Caco-2 (cell line): ENCODE measurements at regions not wholly inside any gene's neighbourhood (a gene's known extent, or its start where the extent isn't known, plus 50 kb on each side); places are given as distances from the start of the nearest gene placed in this dataset.

Experiments used
- BruUV-seq: library from RNA; stranded (reverse); fragments of 400-500 nt; replicated peaks from 2 replicates; lab custom pipeline; 2021; lab: Mats Ljungman, UMichigan
- CTCF ChIA-PET: fragments of 300-600 bp; sonication (Branson Sonifier 250); formaldehyde crosslinking; loops from one replicate; lab custom pipeline; 2022; ENCODE audit warnings: antibody characterized with exemption; lab: Charles Lee
- POLR2A ChIA-PET: fragments of 300-600 bp; sonication (Branson Sonifier 250); formaldehyde crosslinking; loops from one replicate; lab custom pipeline; 2022; ENCODE audit warnings: antibody characterized with exemption; lab: Charles Lee
- DNase-seq, 2 experiments: peaks; one replicate each; pipeline versions ENCODE4 v3.0.0 to v3.0.0-alpha.2; 2020 to 2022
- H3K27me3 ChIP-seq: replicated peaks from 2 replicates; pipeline ENCODE4 v1.6.0; 2011; ENCODE audit warnings: low read length; ENCODE audit not compliant: control insufficient read depth, insufficient read depth
- H3K36me3 ChIP-seq: 2 replicates; pipeline ENCODE4 v1.5.1; 2011; ENCODE audit warnings: low read length; ENCODE audit not compliant: control insufficient read depth, insufficient read depth
- H3K4me1 ChIP-seq: fragments of 250-450 bp; sonication (Bioruptor Pico); 2 replicates; pipeline ENCODE4 v1.5.1; 2020; ENCODE audit warnings: mild to moderate bottlenecking
- H3K4me3 ChIP-seq: 2 replicates; pipeline ENCODE4 v1.5.1; 2011; ENCODE audit warnings: low read depth, mild to moderate bottlenecking, control low read depth, low read length
- H3K9me3 ChIP-seq: fragments of 250-450 bp; sonication (Bioruptor Pico); 2 replicates; pipeline ENCODE4 v1.5.1; 2020; ENCODE audit warnings: mild to moderate bottlenecking, moderate library complexity
- H3K27ac Mint-ChIP-seq: one replicate; pipeline ENCODE4 v1.8.0; 2022; ENCODE audit warnings: mixed read lengths; ENCODE audit not compliant: unreplicated experiment
- H3K27me3 Mint-ChIP-seq: one replicate; pipeline ENCODE4 v1.8.0; 2022; ENCODE audit warnings: mixed read lengths; ENCODE audit not compliant: insufficient read depth, unreplicated experiment
- H3K36me3 Mint-ChIP-seq: one replicate; pipeline ENCODE4 v1.8.0; 2022; ENCODE audit warnings: mild to moderate bottlenecking, mixed read lengths; ENCODE audit not compliant: insufficient read depth, unreplicated experiment
- H3K4me1 Mint-ChIP-seq: one replicate; pipeline ENCODE4 v1.8.0; 2022; ENCODE audit warnings: low read depth, mixed read lengths; ENCODE audit not compliant: unreplicated experiment
- H3K4me3 Mint-ChIP-seq: one replicate; pipeline ENCODE4 v1.8.0; 2022; ENCODE audit warnings: mild to moderate bottlenecking, moderate library complexity, mixed read lengths; ENCODE audit not compliant: unreplicated experiment
- H3K9me3 Mint-ChIP-seq: one replicate; pipeline ENCODE4 v1.8.0; 2022; ENCODE audit warnings: mixed read lengths; ENCODE audit not compliant: unreplicated experiment
- intact Hi-C: fragments of 100-400 bp; cut with micrococcal nuclease; formaldehyde crosslinking; loops from one replicate; pipeline ENCODE4 v1.10.0; 2022; ENCODE audit not compliant: unreplicated experiment
- TF ChIP-seq, protein P1 (sequence below), 2 experiments: fragments of 200-600 bp in 1 of 2; IDR thresholded peaks; 1 replicate in 1 of 2; 2 replicates in 1 of 2; pipeline versions ENCODE4 v1.5.1 to v1.8.0; 2011 to 2022; ENCODE audit warnings: antibody characterized with exemption in 1 of 2, control low read depth in 1 of 2, inconsistent platforms in 1 of 2, low read depth in 1 of 2, low read length in 1 of 2, mild to moderate bottlenecking in 1 of 2, moderate library complexity in 1 of 2; ENCODE audit not compliant: insufficient read depth in 1 of 2, severe bottlenecking in 1 of 2, unreplicated experiment in 1 of 2

- peaks cover 8% of the 10 kb centered on the region for H3K9me3 Mint-ChIP-seq
Observed at GRCh38 chr6:82488403-82488802, 124.8 kb downstream of the TPBG start.

GRCh38 chr6:82492134-82492533, 128.5 kb downstream of the TPBG start:
- DNase-seq, result no peak
- intact Hi-C loops, result no loop called here
- POLR2A ChIA-PET, result no interaction called here
- Mint-ChIP-seq H3K27ac (no peak overlapping the region), H3K9me3 (no peaks in the 10 kb centered on the region), H3K27me3 (no peaks in the 10 kb centered on the region), H3K4me1 (no peaks in the 10 kb centered on the region), H3K36me3 (no peaks in the 10 kb centered on the region), H3K4me3 (no peak overlapping the region)
- H3K9me3 ChIP-seq, result peaks cover 9% of the 10 kb centered on the region
- no peak overlapping the region for H3K4me3 ChIP-seq
- CTCF ChIA-PET, result no interaction called here
- TF ChIP-seq, protein P1, sequence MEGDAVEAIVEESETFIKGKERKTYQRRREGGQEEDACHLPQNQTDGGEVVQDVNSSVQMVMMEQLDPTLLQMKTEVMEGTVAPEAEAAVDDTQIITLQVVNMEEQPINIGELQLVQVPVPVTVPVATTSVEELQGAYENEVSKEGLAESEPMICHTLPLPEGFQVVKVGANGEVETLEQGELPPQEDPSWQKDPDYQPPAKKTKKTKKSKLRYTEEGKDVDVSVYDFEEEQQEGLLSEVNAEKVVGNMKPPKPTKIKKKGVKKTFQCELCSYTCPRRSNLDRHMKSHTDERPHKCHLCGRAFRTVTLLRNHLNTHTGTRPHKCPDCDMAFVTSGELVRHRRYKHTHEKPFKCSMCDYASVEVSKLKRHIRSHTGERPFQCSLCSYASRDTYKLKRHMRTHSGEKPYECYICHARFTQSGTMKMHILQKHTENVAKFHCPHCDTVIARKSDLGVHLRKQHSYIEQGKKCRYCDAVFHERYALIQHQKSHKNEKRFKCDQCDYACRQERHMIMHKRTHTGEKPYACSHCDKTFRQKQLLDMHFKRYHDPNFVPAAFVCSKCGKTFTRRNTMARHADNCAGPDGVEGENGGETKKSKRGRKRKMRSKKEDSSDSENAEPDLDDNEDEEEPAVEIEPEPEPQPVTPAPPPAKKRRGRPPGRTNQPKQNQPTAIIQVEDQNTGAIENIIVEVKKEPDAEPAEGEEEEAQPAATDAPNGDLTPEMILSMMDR (IDR thresholded peaks at IDR 0.05; ENCODE audit: insufficient read depth in 1 of 2, low read depth in 1 of 2, low read length in 1 of 2, severe bottlenecking in 1 of 2, unreplicated experiment in 1 of 2), result no peak
- no peaks in the 10 kb centered on the region for H3K27me3 ChIP-seq
- no peaks in the 10 kb centered on the region for H3K4me1 ChIP-seq
- no TSS peak for BruUV-seq
- no peaks in the 10 kb centered on the region for H3K36me3 ChIP-seq

More at GRCh38 chr6:82488403-82488802, 124.8 kb downstream of the TPBG start:
- ChIA-PET POLR2A (no interaction called here), CTCF (no interaction called here)
- no peaks in the 10 kb centered on the region for H3K36me3 ChIP-seq
- H3K4me1 ChIP-seq, result no peaks in the 10 kb centered on the region
- intact Hi-C loops, result no loop called here
- TF ChIP-seq, protein P1 (IDR thresholded peaks at IDR 0.05; ENCODE audit: insufficient read depth in 1 of 2, low read depth in 1 of 2, low read length in 1 of 2, severe bottlenecking in 1 of 2, unreplicated experiment in 1 of 2), result no peak
- no peak overlapping the region for H3K4me3 ChIP-seq
- peaks cover 14% of the 10 kb centered on the region for H3K9me3 ChIP-seq
- DNase-seq, result no peak
- Mint-ChIP-seq H3K36me3 (no peaks in the 10 kb centered on the region), H3K4me3 (no peak overlapping the region), H3K4me1 (no peaks in the 10 kb centered on the region), H3K27me3 (no peaks in the 10 kb centered on the region), H3K27ac (no peak overlapping the region)
- no TSS peak for BruUV-seq
- no peaks in the 10 kb centered on the region for H3K27me3 ChIP-seq

- Histone ChIP-seq H3K9me3 (no peaks in the 10 kb centered on the region), H3K4me1 (no peaks in the 10 kb centered on the region), H3K4me3 (no peak overlapping the region), H3K27me3 (no peaks in the 10 kb centered on the region), H3K36me3 (no peaks in the 10 kb centered on the region)
- no peaks in the 10 kb centered on the region for H3K9me3 Mint-ChIP-seq
- no peak overlapping the region for H3K4me3 Mint-ChIP-seq
- H3K4me1 Mint-ChIP-seq, result no peaks in the 10 kb centered on the region
- intact Hi-C loops, result no loop called here
- TF ChIP-seq, protein P1 (IDR thresholded peaks at IDR 0.05; ENCODE audit: insufficient read depth in 1 of 2, low read depth in 1 of 2, low read length in 1 of 2, severe bottlenecking in 1 of 2, unreplicated experiment in 1 of 2), result no peak
- no peak overlapping the region for H3K27ac Mint-ChIP-seq
- POLR2A ChIA-PET, result no interaction called here
- H3K36me3 Mint-ChIP-seq, result no peaks in the 10 kb centered on the region
- DNase-seq, result no peak
- BruUV-seq, result no TSS peak
- CTCF ChIA-PET, result no interaction called here
- H3K27me3 Mint-ChIP-seq, result no peaks in the 10 kb centered on the region
Observed at GRCh38 chr6:82493467-82493866, 129.8 kb downstream of the TPBG start.
